OCI-LY1 (cell line): ENCODE measurements at regions not wholly inside any gene's neighbourhood (a gene's known extent, or its start where the extent isn't known, plus 50 kb on each side); places are given as distances from the start of the nearest gene placed in this dataset.

Source experiments
- H2AFZ ChIP-seq: fragments of 200-600 bp; sonication (generic), shearing (Covaris generic); 2 replicates; pipeline ENCODE4 v1.6.0; 2014; ENCODE audit warnings: antibody characterized with exemption, mild to moderate bottlenecking, low read length
- H3F3A ChIP-seq: fragments of 200-600 bp; sonication (generic), shearing (Covaris generic); 2 replicates; pipeline ENCODE4 v1.6.0; 2014; ENCODE audit warnings: mild to moderate bottlenecking, antibody characterized with exemption, low read length, moderate library complexity; ENCODE audit not compliant: insufficient read depth
- H3K27ac ChIP-seq: fragments of 200-600 bp; sonication (generic); 2 replicates; pipeline ENCODE4 v1.5.1; 2014; ENCODE audit warnings: low read length, mixed run types, mild to moderate bottlenecking, low read depth; ENCODE audit not compliant: poor library complexity, severe bottlenecking
- H3K27me3 ChIP-seq: fragments of 200-600 bp; sonication (generic); 2 replicates; pipeline ENCODE4 v1.6.0; 2014; ENCODE audit warnings: antibody characterized with exemption, mild to moderate bottlenecking, low read length, moderate library complexity; ENCODE audit not compliant: insufficient read depth
- H3K36me3 ChIP-seq: fragments of 200-600 bp; sonication (generic); 2 replicates; pipeline ENCODE4 v1.6.1; 2014; ENCODE audit warnings: mild to moderate bottlenecking, antibody characterized with exemption, low read length, moderate library complexity, mixed read lengths; ENCODE audit not compliant: insufficient read depth
- H3K4me1 ChIP-seq: fragments of 200-600 bp; sonication (generic); 2 replicates; pipeline ENCODE4 v1.5.1; 2014; ENCODE audit warnings: mild to moderate bottlenecking, low read length, moderate library complexity; ENCODE audit not compliant: insufficient read depth, severe bottlenecking
- H3K4me2 ChIP-seq: fragments of 200-600 bp; sonication (generic), shearing (Covaris generic); 2 replicates; pipeline ENCODE4 v1.6.1; 2014; ENCODE audit warnings: low read length
- H3K4me3 ChIP-seq: fragments of 200-600 bp; sonication (generic); 2 replicates; pipeline ENCODE4 v1.5.1; 2014; ENCODE audit warnings: low read length, low read depth, mild to moderate bottlenecking, mixed read lengths; ENCODE audit not compliant: poor library complexity, severe bottlenecking
- H3K79me2 ChIP-seq: fragments of 200-600 bp; shearing (Covaris generic); 2 replicates; pipeline ENCODE4 v1.6.1; 2016; ENCODE audit warnings: mixed run types, low read length, mixed read lengths; ENCODE audit not compliant: insufficient read depth
- H3K9ac ChIP-seq: fragments of 200-600 bp; sonication (generic), shearing (Covaris generic); 2 replicates; pipeline ENCODE4 v1.6.1; 2014; ENCODE audit warnings: mild to moderate bottlenecking, low read length, mixed read lengths
- H3K9me2 ChIP-seq: fragments of 200-600 bp; sonication (generic), shearing (Covaris generic); 2 replicates; pipeline ENCODE4 v1.6.1; 2014; ENCODE audit warnings: low read depth, mild to moderate bottlenecking, low read length, mixed read lengths
- H3K9me3 ChIP-seq: fragments of 200-600 bp; shearing (Covaris generic); 2 replicates; pipeline ENCODE4 v1.6.1; 2014; ENCODE audit warnings: low read length, mixed read lengths
- H4K20me1 ChIP-seq: fragments of 200-600 bp; sonication (generic), shearing (Covaris generic); 2 replicates; pipeline ENCODE4 v1.6.0; 2016; ENCODE audit warnings: mild to moderate bottlenecking, low read length; ENCODE audit not compliant: insufficient read depth
- CTCF ChIP-seq: fragments of 200-600 bp; sonication (generic), shearing (Covaris generic); IDR thresholded peaks from 2 replicates; pipeline ENCODE4 v1.5.1; 2017; ENCODE audit warnings: mild to moderate bottlenecking, antibody characterized with exemption, low read length, moderate library complexity, mixed read lengths
- EZH2 ChIP-seq: fragments of 200-600 bp; sonication (generic), shearing (Covaris generic); IDR thresholded peaks from 2 replicates; pipeline ENCODE4 v1.8.0; 2017; ENCODE audit warnings: borderline replicate concordance, mixed run types, mild to moderate bottlenecking, antibody characterized with exemption, low read length, moderate library complexity, mixed read lengths

DNA sequence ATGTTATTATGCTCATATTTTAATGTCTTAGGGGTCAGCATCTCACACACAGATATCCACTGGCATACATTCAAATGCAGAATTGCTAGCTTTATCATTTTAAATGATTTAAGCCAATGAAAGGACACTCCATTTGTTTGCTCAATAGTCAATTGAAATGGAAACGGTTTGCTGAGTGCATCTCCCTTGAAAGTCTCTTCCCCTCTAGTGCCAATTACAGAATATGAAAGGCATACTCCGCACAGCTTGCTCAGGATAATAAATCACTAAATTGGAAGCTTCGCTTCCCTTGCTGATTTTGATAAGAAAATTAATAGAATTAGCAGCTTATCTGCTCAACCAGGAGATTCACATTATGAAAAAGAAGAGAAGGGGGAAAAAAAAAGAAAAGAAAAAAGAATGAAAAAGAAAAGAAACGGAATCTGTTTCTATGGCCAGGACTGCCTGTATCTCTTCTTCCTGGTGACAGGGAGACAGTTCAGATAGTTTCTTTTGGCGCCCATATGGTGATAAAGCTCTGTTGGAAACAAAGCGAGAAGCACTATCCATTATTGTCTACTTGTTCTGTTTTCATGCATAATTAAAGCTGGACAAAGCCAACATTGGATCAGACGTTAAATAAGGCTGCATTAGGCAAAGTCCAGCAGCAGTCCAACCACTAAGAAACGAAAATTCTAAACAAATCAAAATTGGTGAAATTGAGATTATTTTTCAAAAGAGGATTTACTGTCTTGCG, 225.0 kb downstream of the GXYLT1 start:
- H3K27ac ChIP-seq, result no peak overlapping the region
- H2AFZ ChIP-seq, result no peak overlapping the region
- H3K4me3 ChIP-seq, result no peak overlapping the region
- no peaks in the 10 kb centered on the region for H3F3A ChIP-seq
- no peaks in the 10 kb centered on the region for H3K27me3 ChIP-seq
- H3K9ac ChIP-seq, result no peak overlapping the region
- no peaks in the 10 kb centered on the region for H3K4me1 ChIP-seq
- no peaks in the 10 kb centered on the region for H3K9me3 ChIP-seq
- H3K4me2 ChIP-seq, result no peak overlapping the region
- H3K9me2 ChIP-seq, result no peaks in the 10 kb centered on the region
- no peaks in the 10 kb centered on the region for H3K79me2 ChIP-seq
- H4K20me1 ChIP-seq, result no peaks in the 10 kb centered on the region
- no peaks in the 10 kb centered on the region for H3K36me3 ChIP-seq
- TF ChIP-seq CTCF, result no peak
- no peak for TF ChIP-seq EZH2

DNA sequence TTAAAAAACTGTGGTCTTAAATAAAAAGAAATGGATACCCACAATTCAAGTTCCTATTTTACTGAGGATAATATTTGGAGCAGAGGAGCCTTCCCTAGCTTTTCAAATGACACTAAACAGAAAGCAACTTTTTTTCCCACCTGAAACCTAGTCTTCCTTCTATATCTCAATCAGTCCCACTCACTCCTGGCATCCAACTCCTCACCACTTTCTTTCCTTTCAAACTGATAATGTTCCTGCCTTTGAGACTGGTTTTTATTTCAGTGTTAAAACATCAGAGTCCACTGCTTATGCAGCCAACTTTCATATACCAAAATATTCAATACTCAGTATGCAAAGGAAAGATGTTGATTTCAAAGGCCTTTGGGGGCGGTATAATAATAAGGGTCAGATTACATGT, 225.6 kb downstream of the GXYLT1 start:
- H3K4me1 ChIP-seq, result no peaks in the 10 kb centered on the region
- no peak overlapping the region for H3K4me3 ChIP-seq
- no peak overlapping the region for H3K4me2 ChIP-seq
- no peaks in the 10 kb centered on the region for H4K20me1 ChIP-seq
- no peaks in the 10 kb centered on the region for H3K9me2 ChIP-seq
- no peaks in the 10 kb centered on the region for H3K27me3 ChIP-seq
- no peaks in the 10 kb centered on the region for H3K9me3 ChIP-seq
- H3K9ac ChIP-seq, result no peak overlapping the region
- H3K27ac ChIP-seq, result no peak overlapping the region
- no peak overlapping the region for H2AFZ ChIP-seq
- H3K36me3 ChIP-seq, result no peaks in the 10 kb centered on the region
- no peaks in the 10 kb centered on the region for H3F3A ChIP-seq
- H3K79me2 ChIP-seq, result no peaks in the 10 kb centered on the region
- no peak for TF ChIP-seq CTCF
- TF ChIP-seq EZH2, result no peak

DNA sequence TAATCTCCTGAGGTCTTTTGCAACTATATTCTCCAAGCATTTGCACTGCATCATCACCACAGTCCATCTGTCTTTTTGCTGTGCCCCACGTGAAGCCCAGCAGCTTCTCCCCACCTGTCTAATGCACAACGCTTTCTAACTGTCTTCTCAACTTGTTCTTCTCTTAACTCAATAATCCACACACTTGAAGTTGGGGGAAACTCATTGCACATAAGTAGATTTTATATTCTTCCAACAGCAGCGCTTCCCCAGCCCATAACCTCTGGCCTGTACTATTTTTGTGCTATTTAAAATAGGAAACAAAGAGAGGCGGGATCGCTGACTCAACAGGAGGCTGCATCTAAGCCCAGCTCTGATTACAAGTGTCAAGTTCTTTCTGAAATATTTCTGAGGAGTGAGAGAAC, 226.7 kb downstream of the GXYLT1 start:
- Histone ChIP-seq H4K20me1 (no peaks in the 10 kb centered on the region), H3K36me3 (no peaks in the 10 kb centered on the region), H3K27ac (no peak overlapping the region), H2AFZ (no peak overlapping the region), H3K79me2 (no peaks in the 10 kb centered on the region), H3K4me3 (no peak overlapping the region), H3K9me2 (no peaks in the 10 kb centered on the region), H3K4me2 (no peak overlapping the region), H3K4me1 (no peaks in the 10 kb centered on the region), H3F3A (no peaks in the 10 kb centered on the region), H3K9ac (no peak overlapping the region), H3K27me3 (no peaks in the 10 kb centered on the region), H3K9me3 (no peaks in the 10 kb centered on the region)
- TF ChIP-seq EZH2 (no peak), CTCF (no peak)
